NCI-H1930 (cell line): ENCODE measurements at regions not wholly inside any gene's neighbourhood (a gene's known extent, or its start where the extent isn't known, plus 50 kb on each side); places are given as distances from the start of the nearest gene placed in this dataset.
"Not testable (repeated sequence)": the region's sequence is repeated elsewhere in the genome, so short reads cannot be mapped to it uniquely, and the experiment has no call there.

ENCODE experiments used
- DNase-seq, 2 experiments: peaks; one replicate each; lab custom pipeline; 2025; lab: John Stamatoyannopoulos, UW

- no peak for DNase-seq
Observed at GRCh38 chr1:157409927-157410326, 142.4 kb downstream of the FCRL5 start.

GRCh38 chr1:157407917-157408525 is 144.3 kb downstream of the FCRL5 start:
- no peak for DNase-seq

- DNase-seq, result no peak
Observed at GRCh38 chr1:157407367-157407766, 144.9 kb downstream of the FCRL5 start.

- DNase-seq, result no peak
Observed at GRCh38 chr1:157405662-157406061, 146.7 kb downstream of the FCRL5 start.

- DNase-seq, result no peak
Observed at GRCh38 chr1:157404614-157405013, 147.7 kb downstream of the FCRL5 start.

GRCh38 chr1:157404063-157404501 is 148.2 kb downstream of the FCRL5 start:
- DNase-seq, result no peak

GRCh38 chr1:157403608-157404007 is 148.7 kb downstream of the FCRL5 start:
- DNase-seq, result no peak

- DNase-seq, result no peak
Observed at GRCh38 chr1:157403203-157403602, 149.1 kb downstream of the FCRL5 start.

- no peak for DNase-seq
Observed at GRCh38 chr1:157400766-157401165, 151.5 kb downstream of the FCRL5 start.

- no peak for DNase-seq
Observed at GRCh38 chr1:157399984-157400382, 152.3 kb downstream of the FCRL5 start.

- DNase-seq, result no peak
Observed at GRCh38 chr1:157399343-157399983, 152.9 kb downstream of the FCRL5 start.

- no peak for DNase-seq
Observed at GRCh38 chr1:157390651-157391050, 161.7 kb downstream of the FCRL5 start.

GRCh38 chr1:157388057-157388456 is 164.3 kb downstream of the FCRL5 start:
- DNase-seq, result no peak

- DNase-seq, result no peak
Observed at GRCh38 chr1:157384258-157384657, 168.1 kb downstream of the FCRL5 start.

GRCh38 chr1:157382351-157382750 is 170.0 kb downstream of the FCRL5 start:
- no peak for DNase-seq

- DNase-seq, result no peak
Observed at GRCh38 chr1:157380523-157380922, 171.8 kb downstream of the FCRL5 start.

- DNase-seq, result not testable (repeated sequence)
Observed at GRCh38 chr1:157377280-157377713, 175.0 kb downstream of the FCRL5 start.

GRCh38 chr1:157376681-157377080 is 175.6 kb downstream of the FCRL5 start:
- no peak for DNase-seq

- DNase-seq, result not testable (repeated sequence)
Observed at GRCh38 chr1:157372311-157372710, 180.0 kb downstream of the FCRL5 start.

- no peak for DNase-seq
Observed at GRCh38 chr1:157371826-157372225, 180.5 kb downstream of the FCRL5 start.

GRCh38 chr1:157371221-157371620 is 181.1 kb downstream of the FCRL5 start:
- DNase-seq, result no peak

- DNase-seq, result no peak
Observed at GRCh38 chr1:157370698-157371097, 181.6 kb downstream of the FCRL5 start.

GRCh38 chr1:157369808-157370521 is 182.3 kb downstream of the FCRL5 start:
- DNase-seq, result peak in 1 of 2 experiments; percentile 33
